Lower lobe of right lung (tissue), 2 donors: ENCODE measurements at regions not wholly inside any gene's neighbourhood (a gene's known extent, or its start where the extent isn't known, plus 50 kb on each side); places are given as distances from the start of the nearest gene placed in this dataset.

ENCODE experiments used
- ATAC-seq, 2 donors: fragments of 200-7000 bp; cut with Tn5 transposase; one replicate each; pipeline ENCODE4 v1.9.1; 2020 to 2022; ENCODE audit warnings: mild to moderate bottlenecking in 2 of 2, moderate library complexity in 2 of 2
- DNase-seq: peaks from one replicate; pipeline ENCODE4 v3.0.0-alpha.2; 2020
- H3K27ac ChIP-seq: fragments of 200-600 bp; one replicate; pipeline ENCODE4 v1.8.0; 2022
- H3K27me3 ChIP-seq: fragments of 200-600 bp; one replicate; pipeline ENCODE4 v1.8.0; 2022; ENCODE audit warnings: low read depth
- H3K36me3 ChIP-seq: fragments of 200-600 bp; one replicate; pipeline ENCODE4 v1.8.0; 2022; ENCODE audit warnings: mild to moderate bottlenecking
- H3K4me1 ChIP-seq: fragments of 200-600 bp; one replicate; pipeline ENCODE4 v1.8.0; 2022
- H3K4me3 ChIP-seq: fragments of 200-600 bp; one replicate; pipeline ENCODE4 v1.8.0; 2022; ENCODE audit warnings: mild to moderate bottlenecking
- H3K9me3 ChIP-seq: fragments of 200-600 bp; one replicate; pipeline ENCODE4 v1.8.0; 2022
- intact Hi-C: fragments of 100-400 bp; cut with DNase I; formaldehyde crosslinking; loops from one replicate; pipeline ENCODE4 v1.11.0; 2022
- TF ChIP-seq, protein P1 (sequence below): fragments of 200-600 bp; IDR thresholded peaks from one replicate; pipeline ENCODE4 v1.8.0; 2022; ENCODE audit warnings: antibody characterized with exemption, mild to moderate bottlenecking
- donor health status: DM: no; HTN: yes; CAD: no; lungs with severe emphysema.

DNA sequence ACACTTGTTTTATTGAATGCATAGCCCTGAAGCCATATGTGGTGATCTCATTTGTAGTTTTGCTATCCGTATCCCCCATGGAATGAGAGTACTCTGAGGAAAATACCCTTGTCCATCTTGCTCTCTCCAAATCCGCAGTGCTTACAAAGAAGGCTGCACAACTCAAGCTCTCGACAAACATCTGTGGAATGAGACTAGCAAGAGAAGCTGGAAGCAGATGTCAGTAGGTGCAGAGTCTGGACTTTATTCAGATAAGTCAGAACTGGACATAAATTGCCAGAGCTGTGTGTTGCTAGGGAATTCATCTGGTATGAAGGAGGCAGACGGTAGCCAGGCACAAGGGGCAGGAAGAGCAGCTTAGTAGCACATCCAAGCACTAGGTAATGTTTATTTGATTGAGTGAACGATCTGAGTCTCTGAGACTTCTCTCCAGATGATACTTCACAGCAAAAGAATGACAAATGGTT lies 1046.2 kb downstream of the XPNPEP1 start:
- no peak overlapping the region for H3K27ac ChIP-seq
- H3K4me1 ChIP-seq, result no peaks in the 10 kb centered on the region
- TF ChIP-seq, protein P1, sequence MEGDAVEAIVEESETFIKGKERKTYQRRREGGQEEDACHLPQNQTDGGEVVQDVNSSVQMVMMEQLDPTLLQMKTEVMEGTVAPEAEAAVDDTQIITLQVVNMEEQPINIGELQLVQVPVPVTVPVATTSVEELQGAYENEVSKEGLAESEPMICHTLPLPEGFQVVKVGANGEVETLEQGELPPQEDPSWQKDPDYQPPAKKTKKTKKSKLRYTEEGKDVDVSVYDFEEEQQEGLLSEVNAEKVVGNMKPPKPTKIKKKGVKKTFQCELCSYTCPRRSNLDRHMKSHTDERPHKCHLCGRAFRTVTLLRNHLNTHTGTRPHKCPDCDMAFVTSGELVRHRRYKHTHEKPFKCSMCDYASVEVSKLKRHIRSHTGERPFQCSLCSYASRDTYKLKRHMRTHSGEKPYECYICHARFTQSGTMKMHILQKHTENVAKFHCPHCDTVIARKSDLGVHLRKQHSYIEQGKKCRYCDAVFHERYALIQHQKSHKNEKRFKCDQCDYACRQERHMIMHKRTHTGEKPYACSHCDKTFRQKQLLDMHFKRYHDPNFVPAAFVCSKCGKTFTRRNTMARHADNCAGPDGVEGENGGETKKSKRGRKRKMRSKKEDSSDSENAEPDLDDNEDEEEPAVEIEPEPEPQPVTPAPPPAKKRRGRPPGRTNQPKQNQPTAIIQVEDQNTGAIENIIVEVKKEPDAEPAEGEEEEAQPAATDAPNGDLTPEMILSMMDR, result no peak
- no peak for DNase-seq
- no peaks in the 10 kb centered on the region for H3K36me3 ChIP-seq
- no peak for ATAC-seq
- H3K27me3 ChIP-seq, result no peaks in the 10 kb centered on the region
- H3K4me3 ChIP-seq, result no peak overlapping the region
- H3K9me3 ChIP-seq, result no peaks in the 10 kb centered on the region
- intact Hi-C loops, result no loop called here

DNA sequence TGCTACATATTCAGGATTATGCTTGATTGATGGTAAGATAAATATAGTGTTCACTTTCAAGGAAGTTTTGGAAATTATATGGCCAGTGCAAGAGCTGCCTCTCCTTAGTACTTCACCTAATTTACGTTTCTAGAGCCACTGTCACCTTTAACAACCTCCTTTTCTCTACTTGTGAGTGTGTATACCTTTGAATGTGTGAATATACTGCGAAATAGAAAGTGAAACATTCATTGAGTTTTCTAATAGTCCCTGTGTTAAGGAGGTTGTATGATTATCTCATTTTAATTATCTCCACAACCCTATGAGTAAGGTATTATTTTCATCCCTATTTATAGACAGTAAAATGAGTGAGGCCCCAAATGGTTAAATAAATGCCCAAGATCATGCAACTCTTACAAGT lies 1050.5 kb downstream of the XPNPEP1 start:
- TF ChIP-seq, protein P1, result no peak
- Histone ChIP-seq H3K4me1 (no peaks in the 10 kb centered on the region), H3K9me3 (no peaks in the 10 kb centered on the region), H3K27ac (no peak overlapping the region), H3K27me3 (no peaks in the 10 kb centered on the region), H3K36me3 (no peaks in the 10 kb centered on the region), H3K4me3 (no peak overlapping the region)
- intact Hi-C loops, result no loop called here
- no peak for ATAC-seq
- no peak for DNase-seq

DNA sequence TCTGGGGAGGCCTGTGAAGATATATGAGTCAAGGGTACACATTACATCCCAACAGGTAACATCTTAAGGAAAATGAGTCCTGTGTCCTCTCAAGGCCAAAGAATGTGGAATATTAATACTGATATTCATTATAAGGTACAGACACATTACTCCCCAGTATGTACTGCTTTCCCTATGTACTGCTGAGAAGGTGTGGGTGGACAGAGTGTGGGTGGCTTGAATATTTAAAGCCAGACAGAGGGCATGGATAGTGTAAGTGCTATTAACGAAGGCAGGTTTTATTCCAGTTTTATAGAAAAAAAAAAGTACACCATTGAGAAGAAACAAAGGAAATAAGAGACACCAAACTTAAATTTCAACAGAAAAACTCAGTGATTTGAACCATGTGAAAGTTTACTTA lies 1054.4 kb downstream of the XPNPEP1 start:
- Histone ChIP-seq H3K4me3 (no peak overlapping the region), H3K36me3 (no peaks in the 10 kb centered on the region), H3K27me3 (no peaks in the 10 kb centered on the region), H3K9me3 (no peaks in the 10 kb centered on the region), H3K27ac (no peak overlapping the region), H3K4me1 (no peaks in the 10 kb centered on the region)
- ATAC-seq (no peak), DNase-seq (no peak)
- intact Hi-C loops, result no loop called here
- TF ChIP-seq, protein P1, result no peak

DNA sequence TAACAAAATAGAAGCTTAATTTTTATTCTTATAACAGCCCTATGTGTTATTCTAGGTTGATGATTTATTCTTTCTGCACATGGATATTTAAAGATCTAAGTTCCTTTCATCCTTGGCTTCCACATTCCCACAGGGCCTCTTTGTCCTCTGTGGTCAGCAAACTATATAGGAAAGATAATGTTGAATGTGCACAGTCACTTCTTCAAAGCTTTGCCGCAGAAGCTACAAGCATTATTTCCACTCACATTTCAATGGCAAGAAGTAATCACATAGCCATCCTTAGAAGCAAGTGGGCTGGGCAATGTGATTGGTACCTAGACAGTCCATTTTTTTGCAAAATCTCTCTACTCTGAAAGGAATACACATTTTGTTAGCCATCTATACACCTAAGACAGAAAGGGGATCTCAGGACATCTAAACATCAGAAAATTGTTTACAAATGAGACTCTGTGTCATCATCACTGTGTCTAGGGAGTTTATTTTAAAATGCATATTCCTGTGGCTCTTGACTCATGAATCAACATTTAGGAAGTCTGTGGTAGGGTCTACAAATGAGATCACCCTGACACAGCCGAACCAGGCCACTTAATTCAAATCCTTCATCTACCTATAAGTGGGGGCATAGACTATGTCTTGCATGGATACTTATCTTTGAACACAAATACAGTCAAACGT lies 1060.5 kb downstream of the XPNPEP1 start:
- DNase-seq, result no peak
- TF ChIP-seq, protein P1, result no peak
- H3K4me3 ChIP-seq, result no peak overlapping the region
- no peaks in the 10 kb centered on the region for H3K9me3 ChIP-seq
- no peak for ATAC-seq
- no peak overlapping the region for H3K27ac ChIP-seq
- intact Hi-C loops, result no loop called here
- no peaks in the 10 kb centered on the region for H3K27me3 ChIP-seq
- no peaks in the 10 kb centered on the region for H3K4me1 ChIP-seq
- no peaks in the 10 kb centered on the region for H3K36me3 ChIP-seq

DNA sequence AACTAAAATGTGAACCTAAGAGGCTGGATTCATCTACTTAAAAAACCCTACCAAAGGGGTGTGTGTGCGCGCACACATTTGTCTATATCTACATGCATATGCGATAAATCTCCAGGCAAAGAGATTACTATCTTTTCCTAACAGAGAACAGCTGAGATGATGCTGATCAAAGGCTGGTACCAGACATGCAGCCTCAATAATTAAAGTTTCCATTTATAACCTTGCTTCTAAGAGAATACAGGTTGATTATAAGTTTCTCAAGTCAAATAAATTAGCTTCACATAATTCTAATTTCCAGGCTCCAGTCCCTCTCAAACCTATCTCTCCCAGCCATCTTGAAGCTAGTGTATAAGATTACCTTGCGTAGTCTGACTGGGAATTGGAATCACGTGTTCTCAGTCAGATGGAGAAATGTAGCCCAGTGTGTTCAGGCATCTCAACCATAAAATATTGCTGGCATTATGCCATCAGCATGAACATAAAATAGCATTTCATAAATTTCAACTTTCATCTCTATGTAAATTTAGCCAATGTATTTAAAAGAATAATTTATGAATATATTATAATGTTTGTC lies 1062.0 kb downstream of the XPNPEP1 start:
- TF ChIP-seq, protein P1, result no peak

More for the DNA sequence above, 1062.0 kb downstream of the XPNPEP1 start:
- no peaks in the 10 kb centered on the region for H3K4me1 ChIP-seq
- no peaks in the 10 kb centered on the region for H3K36me3 ChIP-seq
- no peaks in the 10 kb centered on the region for H3K27me3 ChIP-seq
- no peak for ATAC-seq
- H3K27ac ChIP-seq, result no peak overlapping the region
- H3K9me3 ChIP-seq, result no peaks in the 10 kb centered on the region
- intact Hi-C loops, result no loop called here
- H3K4me3 ChIP-seq, result no peak overlapping the region
- DNase-seq, result no peak
